ENCODE measurements at regions not wholly inside any gene's neighbourhood (a gene's known extent, or its start where the extent isn't known, plus 50 kb on each side); places are given as distances from the start of the nearest gene placed in this dataset.

- no peak overlapping the region for H3K4me2 ChIP-seq (ENCODE audit: insufficient read depth, low read length)
- no peak overlapping the region for H3K27ac ChIP-seq (ENCODE audit: low read depth, low read length)
- H3K4me3 ChIP-seq (ENCODE audit: insufficient read depth, low read length): no peak overlapping the region
- no peaks in the 10 kb centered on the region for H3K27me3 ChIP-seq (ENCODE audit: insufficient read depth, low read length)
- H3K9me3 ChIP-seq (ENCODE audit: low read depth, low read length): no peaks in the 10 kb centered on the region
- H4K20me1 ChIP-seq (ENCODE audit: insufficient read depth, low read length): no peaks in the 10 kb centered on the region
- H3K79me2 ChIP-seq (ENCODE audit: insufficient read depth, low read length): no peaks in the 10 kb centered on the region
- H3K36me3 ChIP-seq (ENCODE audit: insufficient read depth, low read length): no peaks in the 10 kb centered on the region
- H2AFZ ChIP-seq (ENCODE audit: low read length): no peak overlapping the region
- H3K4me1 ChIP-seq (ENCODE audit: insufficient read depth, low read length): peaks cover 5% of the 10 kb centered on the region
- no peak for DNase-seq (ENCODE audit: insufficient read length, low spot score, missing footprints)
- no peak for TF ChIP-seq CTCF (IDR thresholded peaks at IDR 0.05; ENCODE audit: extremely low read depth, low read depth, low read length)
These were observed 1146.1 kb upstream of the TMEM132C start for GRCh38 chr12:127120851-127121250.

- no peak overlapping the region for H2AFZ ChIP-seq (ENCODE audit: low read length)
- no peaks in the 10 kb centered on the region for H3K27me3 ChIP-seq (ENCODE audit: insufficient read depth, low read length)
- no peak for TF ChIP-seq CTCF (IDR thresholded peaks at IDR 0.05; ENCODE audit: extremely low read depth, low read depth, low read length)
- no peak overlapping the region for H3K4me3 ChIP-seq (ENCODE audit: insufficient read depth, low read length)
- no peak overlapping the region for H3K4me2 ChIP-seq (ENCODE audit: insufficient read depth, low read length)
- no peaks in the 10 kb centered on the region for H3K79me2 ChIP-seq (ENCODE audit: insufficient read depth, low read length)
- H4K20me1 ChIP-seq (ENCODE audit: insufficient read depth, low read length): no peaks in the 10 kb centered on the region
- no peaks in the 10 kb centered on the region for H3K9me3 ChIP-seq (ENCODE audit: low read depth, low read length)
- DNase-seq (ENCODE audit: insufficient read length, low spot score, missing footprints): no peak
- H3K27ac ChIP-seq (ENCODE audit: low read depth, low read length): no peak overlapping the region
- peaks cover 12% of the 10 kb centered on the region for H3K4me1 ChIP-seq (ENCODE audit: insufficient read depth, low read length)
- H3K36me3 ChIP-seq (ENCODE audit: insufficient read depth, low read length): no peaks in the 10 kb centered on the region
These were observed 1145.4 kb upstream of the TMEM132C start for GRCh38 chr12:127121494-127122084.

DNA sequence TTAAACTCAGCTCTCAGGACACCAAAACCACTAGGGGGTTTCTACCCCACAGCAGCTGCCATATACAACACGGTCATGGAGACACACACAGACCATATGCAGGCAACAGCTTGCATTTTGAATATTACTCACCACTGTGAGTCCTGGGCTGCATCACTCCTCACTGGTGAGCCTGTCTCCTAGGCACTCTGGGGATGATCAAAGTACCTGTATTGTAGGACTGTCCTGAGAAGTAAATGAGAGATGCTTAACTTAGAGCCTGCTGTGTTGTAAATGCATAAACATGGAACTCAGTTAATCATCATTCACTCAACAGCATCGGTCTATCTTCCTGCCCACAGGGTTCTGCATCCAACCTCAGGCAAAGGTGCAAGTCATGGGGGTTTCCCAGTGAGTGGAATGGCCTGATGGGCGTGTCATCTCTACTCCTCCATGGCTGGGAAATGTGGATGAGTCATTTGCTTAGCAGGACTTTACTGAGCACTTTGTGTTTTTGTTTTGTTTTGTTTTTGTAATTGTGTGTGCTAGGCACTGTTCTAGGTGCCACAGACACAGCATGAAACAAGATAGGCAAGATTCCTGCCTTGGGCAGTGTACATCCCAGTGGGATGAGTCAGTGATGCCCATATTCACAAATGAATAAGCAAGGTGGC is 1141.2 kb upstream of the TMEM132C start:
- Histone ChIP-seq H3K79me2 (ENCODE audit: insufficient read depth, low read length) (no peaks in the 10 kb centered on the region), H3K36me3 (ENCODE audit: insufficient read depth, low read length) (no peaks in the 10 kb centered on the region), H3K4me1 (ENCODE audit: insufficient read depth, low read length) (peaks cover 12% of the 10 kb centered on the region), H3K9me3 (ENCODE audit: low read depth, low read length) (no peaks in the 10 kb centered on the region), H2AFZ (ENCODE audit: low read length) (peak overlapping the region; percentile 50), H3K4me3 (ENCODE audit: insufficient read depth, low read length) (peak overlapping the region; percentile 11), H4K20me1 (ENCODE audit: insufficient read depth, low read length) (no peaks in the 10 kb centered on the region), H3K27ac (ENCODE audit: low read depth, low read length) (peak overlapping the region; percentile 31), H3K4me2 (ENCODE audit: insufficient read depth, low read length) (peak overlapping the region; percentile 65), H3K27me3 (ENCODE audit: insufficient read depth, low read length) (no peaks in the 10 kb centered on the region)
- TF ChIP-seq CTCF (IDR thresholded peaks at IDR 0.05; ENCODE audit: extremely low read depth, low read depth, low read length): no peak
- peak; percentile 51 for DNase-seq (ENCODE audit: insufficient read length, low spot score, missing footprints)

- TF ChIP-seq CTCF (IDR thresholded peaks at IDR 0.05; ENCODE audit: extremely low read depth, low read depth, low read length): no peak
- Histone ChIP-seq H3K4me3 (ENCODE audit: insufficient read depth, low read length) (no peak overlapping the region), H4K20me1 (ENCODE audit: insufficient read depth, low read length) (no peaks in the 10 kb centered on the region), H3K9me3 (ENCODE audit: low read depth, low read length) (no peaks in the 10 kb centered on the region), H3K4me2 (ENCODE audit: insufficient read depth, low read length) (peak overlapping the region; percentile 65), H3K79me2 (ENCODE audit: insufficient read depth, low read length) (no peaks in the 10 kb centered on the region), H3K27ac (ENCODE audit: low read depth, low read length) (peak overlapping the region; percentile 31), H2AFZ (ENCODE audit: low read length) (peak overlapping the region; percentile 50), H3K4me1 (ENCODE audit: insufficient read depth, low read length) (peaks cover 14% of the 10 kb centered on the region), H3K36me3 (ENCODE audit: insufficient read depth, low read length) (no peaks in the 10 kb centered on the region), H3K27me3 (ENCODE audit: insufficient read depth, low read length) (no peaks in the 10 kb centered on the region)
- no peak for DNase-seq (ENCODE audit: insufficient read length, low spot score, missing footprints)
These were observed 1140.7 kb upstream of the TMEM132C start for GRCh38 chr12:127126260-127126628.
